Neural progenitor cell (in vitro differentiated cells): ENCODE measurements at regions not wholly inside any gene's neighbourhood (a gene's known extent, or its start where the extent isn't known, plus 50 kb on each side); places are given as distances from the start of the nearest gene placed in this dataset.

Experiments
- DNase-seq: peaks from one replicate; pipeline ENCODE4 v3.0.0-alpha.2; 2016; ENCODE audit warnings: low spot score
- H2AFZ ChIP-seq: fragments of 200-600 bp; sonication (generic); replicated peaks from 2 replicates; pipeline ENCODE4 v1.6.1; 2016; ENCODE audit warnings: antibody characterized with exemption
- H3F3A ChIP-seq: fragments of 200-600 bp; sonication (generic); 2 replicates; pipeline ENCODE4 v1.6.1; 2016; ENCODE audit warnings: antibody characterized with exemption, low read depth
- H3K27ac ChIP-seq: fragments of 200-600 bp; sonication (generic); 2 replicates; pipeline ENCODE4 v1.5.1; 2016; ENCODE audit warnings: mild to moderate bottlenecking
- H3K27me3 ChIP-seq: fragments of 200-600 bp; sonication (generic); 2 replicates; pipeline ENCODE4 v1.6.1; 2016; ENCODE audit warnings: mild to moderate bottlenecking, moderate library complexity
- H3K36me3 ChIP-seq: fragments of 200-600 bp; sonication (generic); 2 replicates; pipeline ENCODE4 v1.5.1; 2016
- H3K4me1 ChIP-seq: fragments of 200-600 bp; sonication (generic); 2 replicates; pipeline ENCODE4 v1.6.1; 2016; ENCODE audit warnings: mixed run types
- H3K4me2 ChIP-seq: fragments of 200-600 bp; sonication (generic); 2 replicates; pipeline ENCODE4 v1.6.1; 2016
- H3K4me3 ChIP-seq: fragments of 200-600 bp; sonication (generic); 2 replicates; pipeline ENCODE4 v1.5.1; 2016
- H3K79me2 ChIP-seq: fragments of 200-600 bp; sonication (generic); 2 replicates; pipeline ENCODE4 v1.6.1; 2016; ENCODE audit warnings: low read depth
- H3K9ac ChIP-seq: fragments of 200-600 bp; sonication (generic); 2 replicates; pipeline ENCODE4 v1.6.1; 2016
- H3K9me3 ChIP-seq: fragments of 200-600 bp; sonication (generic); 2 replicates; pipeline ENCODE4 v1.5.1; 2016; ENCODE audit warnings: low read depth
- H4K20me1 ChIP-seq: fragments of 200-600 bp; sonication (generic); 2 replicates; pipeline ENCODE4 v1.6.1; 2016; ENCODE audit warnings: low read depth
- H3K27ac Mint-ChIP-seq: 3 replicates; pipeline ENCODE4 v1.8.0; 2021; ENCODE audit warnings: mixed read lengths
- H3K27me3 Mint-ChIP-seq: 2 replicates; pipeline ENCODE4 v1.8.0; 2022; ENCODE audit warnings: low read depth, mild to moderate bottlenecking, inconsistent platforms, moderate library complexity, mixed read lengths; ENCODE audit not compliant: insufficient read depth
- H3K36me3 Mint-ChIP-seq: 3 replicates; pipeline ENCODE4 v1.8.0; 2021; ENCODE audit warnings: mixed read lengths
- H3K4me1 Mint-ChIP-seq: 3 replicates; pipeline ENCODE4 v1.8.0; 2021; ENCODE audit warnings: mixed read lengths
- H3K4me3 Mint-ChIP-seq: 3 replicates; pipeline ENCODE4 v1.8.0; 2021; ENCODE audit warnings: mild to moderate bottlenecking, moderate library complexity, mixed read lengths
- H3K9me3 Mint-ChIP-seq: 3 replicates; pipeline ENCODE4 v1.8.0; 2020; ENCODE audit warnings: mixed read lengths
- EZH2 ChIP-seq: fragments of 200-600 bp; sonication (generic); IDR thresholded peaks from 2 replicates; pipeline ENCODE4 v1.6.1; 2017; ENCODE audit warnings: antibody characterized with exemption, mild to moderate bottlenecking, moderate library complexity
- EZH2phosphoT487 ChIP-seq: fragments of 200-600 bp; sonication (generic); IDR thresholded peaks from 2 replicates; pipeline ENCODE4 v1.6.1; 2017; ENCODE audit warnings: antibody characterized with exemption
- TF ChIP-seq, protein P1 (sequence below): fragments of 200-600 bp; sonication (generic); IDR thresholded peaks from 2 replicates; pipeline ENCODE4 v1.5.1; 2017; ENCODE audit warnings: antibody characterized with exemption, mild to moderate bottlenecking

- Mint-ChIP-seq H3K9me3 (no peaks in the 10 kb centered on the region), H3K27ac (no peak overlapping the region), H3K36me3 (no peaks in the 10 kb centered on the region), H3K4me1 (peaks cover 7% of the 10 kb centered on the region), H3K4me3 (no peak overlapping the region), H3K27me3 (no peaks in the 10 kb centered on the region)
- Histone ChIP-seq H3K4me2 (no peak overlapping the region), H3K27me3 (no peaks in the 10 kb centered on the region), H3K36me3 (no peaks in the 10 kb centered on the region), H3K27ac (no peak overlapping the region), H3K4me3 (no peak overlapping the region), H2AFZ (no peak overlapping the region), H3K79me2 (no peaks in the 10 kb centered on the region), H4K20me1 (no peaks in the 10 kb centered on the region), H3K4me1 (no peaks in the 10 kb centered on the region), H3K9ac (no peak overlapping the region), H3F3A (no peaks in the 10 kb centered on the region), H3K9me3 (peaks cover 4% of the 10 kb centered on the region)
- TF ChIP-seq EZH2phosphoT487 (no peak), EZH2 (no peak)
- TF ChIP-seq, protein P1, sequence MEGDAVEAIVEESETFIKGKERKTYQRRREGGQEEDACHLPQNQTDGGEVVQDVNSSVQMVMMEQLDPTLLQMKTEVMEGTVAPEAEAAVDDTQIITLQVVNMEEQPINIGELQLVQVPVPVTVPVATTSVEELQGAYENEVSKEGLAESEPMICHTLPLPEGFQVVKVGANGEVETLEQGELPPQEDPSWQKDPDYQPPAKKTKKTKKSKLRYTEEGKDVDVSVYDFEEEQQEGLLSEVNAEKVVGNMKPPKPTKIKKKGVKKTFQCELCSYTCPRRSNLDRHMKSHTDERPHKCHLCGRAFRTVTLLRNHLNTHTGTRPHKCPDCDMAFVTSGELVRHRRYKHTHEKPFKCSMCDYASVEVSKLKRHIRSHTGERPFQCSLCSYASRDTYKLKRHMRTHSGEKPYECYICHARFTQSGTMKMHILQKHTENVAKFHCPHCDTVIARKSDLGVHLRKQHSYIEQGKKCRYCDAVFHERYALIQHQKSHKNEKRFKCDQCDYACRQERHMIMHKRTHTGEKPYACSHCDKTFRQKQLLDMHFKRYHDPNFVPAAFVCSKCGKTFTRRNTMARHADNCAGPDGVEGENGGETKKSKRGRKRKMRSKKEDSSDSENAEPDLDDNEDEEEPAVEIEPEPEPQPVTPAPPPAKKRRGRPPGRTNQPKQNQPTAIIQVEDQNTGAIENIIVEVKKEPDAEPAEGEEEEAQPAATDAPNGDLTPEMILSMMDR, result no peak
- no peak for DNase-seq
Observed at GRCh38 chr4:160235285-160235684, 1132.4 kb downstream of the RAPGEF2 start.

DNA sequence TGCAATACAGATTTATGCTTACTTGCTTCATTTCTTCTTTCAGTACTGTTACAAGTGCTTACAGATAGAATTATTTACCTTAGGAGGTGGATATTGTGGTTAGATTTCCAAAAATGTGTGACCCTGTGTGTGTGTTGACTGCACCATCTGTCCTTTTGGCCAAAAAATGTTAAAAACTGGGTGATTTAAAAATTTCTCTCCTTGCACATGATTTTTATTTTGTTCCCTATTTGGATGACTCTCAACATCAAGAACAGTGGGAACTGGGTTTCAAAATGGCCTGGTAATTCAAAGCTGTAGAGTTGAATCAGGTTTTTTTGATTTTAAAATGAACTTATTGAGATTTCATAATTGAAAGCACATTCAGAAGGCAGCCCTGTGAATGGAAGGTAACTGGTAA is 1132.9 kb downstream of the RAPGEF2 start:
- Histone ChIP-seq H3K79me2 (no peaks in the 10 kb centered on the region), H3K27ac (no peak overlapping the region), H3K4me2 (no peak overlapping the region), H3K27me3 (no peaks in the 10 kb centered on the region), H2AFZ (no peak overlapping the region), H3K9me3 (peaks cover 4% of the 10 kb centered on the region), H3K4me1 (no peaks in the 10 kb centered on the region), H4K20me1 (no peaks in the 10 kb centered on the region), H3K36me3 (no peaks in the 10 kb centered on the region), H3F3A (no peaks in the 10 kb centered on the region), H3K4me3 (no peak overlapping the region), H3K9ac (no peak overlapping the region)
- Mint-ChIP-seq H3K27ac (no peak overlapping the region), H3K4me1 (peaks cover 7% of the 10 kb centered on the region), H3K4me3 (no peak overlapping the region), H3K27me3 (no peaks in the 10 kb centered on the region), H3K9me3 (no peaks in the 10 kb centered on the region), H3K36me3 (no peaks in the 10 kb centered on the region)
- DNase-seq, result no peak
- TF ChIP-seq EZH2phosphoT487 (no peak), EZH2 (no peak)
- TF ChIP-seq, protein P1, result no peak

GRCh38 chr4:160238790-160239189 is 1135.9 kb downstream of the RAPGEF2 start:
- Mint-ChIP-seq H3K27ac (no peak overlapping the region), H3K9me3 (peaks cover 5% of the 10 kb centered on the region), H3K36me3 (no peaks in the 10 kb centered on the region), H3K4me3 (no peak overlapping the region), H3K4me1 (no peaks in the 10 kb centered on the region), H3K27me3 (no peaks in the 10 kb centered on the region)
- no peaks in the 10 kb centered on the region for H3K36me3 ChIP-seq
- H4K20me1 ChIP-seq, result no peaks in the 10 kb centered on the region
- no peaks in the 10 kb centered on the region for H3K79me2 ChIP-seq
- no peak overlapping the region for H3K27ac ChIP-seq
- H3F3A ChIP-seq, result no peaks in the 10 kb centered on the region
- no peak overlapping the region for H3K9ac ChIP-seq
- DNase-seq, result no peak
- H3K4me3 ChIP-seq, result no peak overlapping the region
- TF ChIP-seq EZH2phosphoT487, result no peak
- TF ChIP-seq, protein P1, result no peak
- no peak for TF ChIP-seq EZH2
- no peaks in the 10 kb centered on the region for H3K27me3 ChIP-seq
- H2AFZ ChIP-seq, result no peak overlapping the region
- H3K4me2 ChIP-seq, result no peak overlapping the region
- H3K9me3 ChIP-seq, result peaks cover 4% of the 10 kb centered on the region
- no peaks in the 10 kb centered on the region for H3K4me1 ChIP-seq
